ENCODE measurements at regions not wholly inside any gene's neighbourhood (a gene's known extent, or its start where the extent isn't known, plus 50 kb on each side); places are given as distances from the start of the nearest gene placed in this dataset.

DNA sequence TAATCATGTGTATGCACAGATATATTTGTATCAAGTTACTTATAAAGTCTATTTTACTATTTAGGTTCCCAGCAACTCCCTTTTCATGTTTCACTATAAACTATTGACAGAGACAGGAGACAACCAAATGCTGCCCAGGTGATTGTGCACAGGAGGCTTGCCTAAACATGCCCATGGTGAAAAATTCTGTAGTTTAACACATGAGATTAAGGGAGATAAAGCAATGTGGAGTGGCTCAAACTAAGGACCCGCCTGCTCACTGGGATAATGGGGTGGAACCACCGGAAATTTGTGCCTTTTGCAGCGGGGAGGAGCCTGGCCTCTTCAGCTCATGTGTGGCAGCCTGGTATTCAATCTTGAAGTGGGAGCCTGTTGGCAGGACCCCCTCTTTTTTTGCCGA, 459.5 kb upstream of the CNTN5 start:
- Histone ChIP-seq H3K4me1 (no peaks in the 10 kb centered on the region), H3K4me2 (no peak overlapping the region), H3K9me3 (no peaks in the 10 kb centered on the region), H3K4me3 (no peak overlapping the region), H3K27ac (no peak overlapping the region)
- no peak for FAIRE-seq
- DNase-seq (ENCODE audit: low read depth in 1 of 2, low spot score in 1 of 2): no peak
- ChIA-PET CTCF (no interaction called here), POLR2A (no interaction called here)
- WGBS (ENCODE audit: missing lambda C conversion rate): 41% methylated on average over 4 of the region's 4 CpGs
- ATAC-seq: no peak
- TF ChIP-seq NFE2L2 (conservative IDR thresholded peaks at IDR 0.05; ENCODE audit: low read length) (no peak), RFX5 (IDR thresholded peaks at IDR 0.05) (no peak), POLR2AphosphoS2 (conservative IDR thresholded peaks at IDR 0.05; ENCODE audit: low read length) (no peak), POLR2A (IDR thresholded peaks at IDR 0.05; ENCODE audit: low read length) (no peak), CHD4 (IDR thresholded peaks at IDR 0.05; ENCODE audit: borderline replicate concordance) (no peak), FOSB (CRISPR knock-in tag; IDR thresholded peaks at IDR 0.05) (no peak), JUNB (IDR thresholded peaks at IDR 0.05) (no peak), KDM1A (IDR thresholded peaks at IDR 0.05; ENCODE audit: low read depth) (no peak), HOXA7 (CRISPR knock-in tag; IDR thresholded peaks at IDR 0.05) (no peak), GATA3 (IDR thresholded peaks at IDR 0.05; ENCODE audit: borderline replicate concordance) (no peak), RARB (CRISPR knock-in tag; IDR thresholded peaks at IDR 0.05) (no peak), TP53 (CRISPR knock-in tag; IDR thresholded peaks at IDR 0.05) (no peak), MYC (IDR thresholded peaks at IDR 0.05; ENCODE audit: borderline replicate concordance, low read length) (no peak), EHMT2 (IDR thresholded peaks at IDR 0.05; ENCODE audit: low read depth) (no peak), PHF8 (IDR thresholded peaks at IDR 0.05; ENCODE audit: borderline replicate concordance, low read depth) (no peak), ZC3H11A (IDR thresholded peaks at IDR 0.05) (no peak), RCOR1 (IDR thresholded peaks at IDR 0.05; ENCODE audit: low read depth, low read length) (no peak), MAFK (IDR thresholded peaks at IDR 0.05; ENCODE audit: partially characterized antibody) (no peak)
- TF ChIP-seq, protein P1, sequence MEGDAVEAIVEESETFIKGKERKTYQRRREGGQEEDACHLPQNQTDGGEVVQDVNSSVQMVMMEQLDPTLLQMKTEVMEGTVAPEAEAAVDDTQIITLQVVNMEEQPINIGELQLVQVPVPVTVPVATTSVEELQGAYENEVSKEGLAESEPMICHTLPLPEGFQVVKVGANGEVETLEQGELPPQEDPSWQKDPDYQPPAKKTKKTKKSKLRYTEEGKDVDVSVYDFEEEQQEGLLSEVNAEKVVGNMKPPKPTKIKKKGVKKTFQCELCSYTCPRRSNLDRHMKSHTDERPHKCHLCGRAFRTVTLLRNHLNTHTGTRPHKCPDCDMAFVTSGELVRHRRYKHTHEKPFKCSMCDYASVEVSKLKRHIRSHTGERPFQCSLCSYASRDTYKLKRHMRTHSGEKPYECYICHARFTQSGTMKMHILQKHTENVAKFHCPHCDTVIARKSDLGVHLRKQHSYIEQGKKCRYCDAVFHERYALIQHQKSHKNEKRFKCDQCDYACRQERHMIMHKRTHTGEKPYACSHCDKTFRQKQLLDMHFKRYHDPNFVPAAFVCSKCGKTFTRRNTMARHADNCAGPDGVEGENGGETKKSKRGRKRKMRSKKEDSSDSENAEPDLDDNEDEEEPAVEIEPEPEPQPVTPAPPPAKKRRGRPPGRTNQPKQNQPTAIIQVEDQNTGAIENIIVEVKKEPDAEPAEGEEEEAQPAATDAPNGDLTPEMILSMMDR (IDR thresholded peaks at IDR 0.05): no peak
- TF ChIP-seq, protein P2, sequence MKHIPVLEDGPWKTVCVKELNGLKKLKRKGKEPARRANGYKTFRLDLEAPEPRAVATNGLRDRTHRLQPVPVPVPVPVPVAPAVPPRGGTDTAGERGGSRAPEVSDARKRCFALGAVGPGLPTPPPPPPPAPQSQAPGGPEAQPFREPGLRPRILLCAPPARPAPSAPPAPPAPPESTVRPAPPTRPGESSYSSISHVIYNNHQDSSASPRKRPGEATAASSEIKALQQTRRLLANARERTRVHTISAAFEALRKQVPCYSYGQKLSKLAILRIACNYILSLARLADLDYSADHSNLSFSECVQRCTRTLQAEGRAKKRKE (CRISPR knock-in tag; IDR thresholded peaks at IDR 0.05; ENCODE audit: low read depth): no peak

DNA sequence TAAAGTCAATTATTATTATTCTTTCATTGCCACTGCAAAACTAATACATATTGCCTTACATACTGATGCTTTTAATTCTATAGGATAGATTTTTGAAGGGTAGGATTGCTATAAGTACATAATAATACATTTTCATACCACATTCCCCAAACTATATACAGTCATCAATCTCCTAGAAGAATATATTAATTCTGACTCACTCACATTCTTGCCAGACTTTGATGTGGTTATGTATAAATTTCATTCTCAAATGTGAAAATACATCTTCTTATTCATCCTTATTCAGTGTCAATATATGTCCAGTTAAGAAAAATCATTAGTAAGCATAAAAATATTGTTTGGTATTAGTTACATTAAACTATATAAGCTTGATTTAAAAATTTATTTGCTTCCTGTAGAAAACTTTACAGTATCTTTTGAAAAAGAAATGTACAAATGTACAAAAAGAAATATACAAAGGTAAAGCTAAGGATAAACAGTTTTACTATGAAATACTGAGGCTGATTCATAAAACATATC, 458.8 kb upstream of the CNTN5 start:
- H3K9me3 ChIP-seq: no peaks in the 10 kb centered on the region
- POLR2A ChIA-PET: no interaction called here
- no peak overlapping the region for H3K4me2 ChIP-seq
- ATAC-seq (no peak), DNase-seq (ENCODE audit: low read depth in 1 of 2, low spot score in 1 of 2) (no peak), FAIRE-seq (no peak)
- CTCF ChIA-PET: no interaction called here
- H3K27ac ChIP-seq: no peak overlapping the region
- TF ChIP-seq MAFK (IDR thresholded peaks at IDR 0.05; ENCODE audit: partially characterized antibody) (peak; percentile 31), ZFP36 (IDR thresholded peaks at IDR 0.05; ENCODE audit: borderline replicate concordance, partially characterized antibody) (no peak), RAD21 (conservative IDR thresholded peaks at IDR 0.05 in 1 of 2, IDR thresholded peaks at IDR 0.05 in 1 of 2) (no peak)
- TF ChIP-seq, protein P1 (IDR thresholded peaks at IDR 0.05): no peak
- no peak overlapping the region for H3K4me3 ChIP-seq
- no peaks in the 10 kb centered on the region for H3K4me1 ChIP-seq

Data from A549 (cell line).